GM12872 (cell line): ENCODE measurements at regions not wholly inside any gene's neighbourhood (a gene's known extent, or its start where the extent isn't known, plus 50 kb on each side); places are given as distances from the start of the nearest gene placed in this dataset.

Source experiments
- TF ChIP-seq, protein P1 (sequence below): IDR thresholded peaks from 3 replicates; pipeline ENCODE4 v1.5.1; 2011; ENCODE audit warnings: low read depth, mild to moderate bottlenecking, low read length, moderate library complexity; ENCODE audit not compliant: insufficient read depth

- TF ChIP-seq, protein P1, sequence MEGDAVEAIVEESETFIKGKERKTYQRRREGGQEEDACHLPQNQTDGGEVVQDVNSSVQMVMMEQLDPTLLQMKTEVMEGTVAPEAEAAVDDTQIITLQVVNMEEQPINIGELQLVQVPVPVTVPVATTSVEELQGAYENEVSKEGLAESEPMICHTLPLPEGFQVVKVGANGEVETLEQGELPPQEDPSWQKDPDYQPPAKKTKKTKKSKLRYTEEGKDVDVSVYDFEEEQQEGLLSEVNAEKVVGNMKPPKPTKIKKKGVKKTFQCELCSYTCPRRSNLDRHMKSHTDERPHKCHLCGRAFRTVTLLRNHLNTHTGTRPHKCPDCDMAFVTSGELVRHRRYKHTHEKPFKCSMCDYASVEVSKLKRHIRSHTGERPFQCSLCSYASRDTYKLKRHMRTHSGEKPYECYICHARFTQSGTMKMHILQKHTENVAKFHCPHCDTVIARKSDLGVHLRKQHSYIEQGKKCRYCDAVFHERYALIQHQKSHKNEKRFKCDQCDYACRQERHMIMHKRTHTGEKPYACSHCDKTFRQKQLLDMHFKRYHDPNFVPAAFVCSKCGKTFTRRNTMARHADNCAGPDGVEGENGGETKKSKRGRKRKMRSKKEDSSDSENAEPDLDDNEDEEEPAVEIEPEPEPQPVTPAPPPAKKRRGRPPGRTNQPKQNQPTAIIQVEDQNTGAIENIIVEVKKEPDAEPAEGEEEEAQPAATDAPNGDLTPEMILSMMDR = no peak
Observed at GRCh38 chr4:14864365-14865030, 137.8 kb upstream of the CPEB2 start.

GRCh38 chr4:14865031-14865366 is 137.3 kb upstream of the CPEB2 start:
- TF ChIP-seq, protein P1 = no peak

GRCh38 chr4:14865804-14866203 is 136.5 kb upstream of the CPEB2 start:
- TF ChIP-seq, protein P1 = no peak

GRCh38 chr4:14867847-14868246 is 134.4 kb upstream of the CPEB2 start:
- TF ChIP-seq, protein P1 = no peak

DNA sequence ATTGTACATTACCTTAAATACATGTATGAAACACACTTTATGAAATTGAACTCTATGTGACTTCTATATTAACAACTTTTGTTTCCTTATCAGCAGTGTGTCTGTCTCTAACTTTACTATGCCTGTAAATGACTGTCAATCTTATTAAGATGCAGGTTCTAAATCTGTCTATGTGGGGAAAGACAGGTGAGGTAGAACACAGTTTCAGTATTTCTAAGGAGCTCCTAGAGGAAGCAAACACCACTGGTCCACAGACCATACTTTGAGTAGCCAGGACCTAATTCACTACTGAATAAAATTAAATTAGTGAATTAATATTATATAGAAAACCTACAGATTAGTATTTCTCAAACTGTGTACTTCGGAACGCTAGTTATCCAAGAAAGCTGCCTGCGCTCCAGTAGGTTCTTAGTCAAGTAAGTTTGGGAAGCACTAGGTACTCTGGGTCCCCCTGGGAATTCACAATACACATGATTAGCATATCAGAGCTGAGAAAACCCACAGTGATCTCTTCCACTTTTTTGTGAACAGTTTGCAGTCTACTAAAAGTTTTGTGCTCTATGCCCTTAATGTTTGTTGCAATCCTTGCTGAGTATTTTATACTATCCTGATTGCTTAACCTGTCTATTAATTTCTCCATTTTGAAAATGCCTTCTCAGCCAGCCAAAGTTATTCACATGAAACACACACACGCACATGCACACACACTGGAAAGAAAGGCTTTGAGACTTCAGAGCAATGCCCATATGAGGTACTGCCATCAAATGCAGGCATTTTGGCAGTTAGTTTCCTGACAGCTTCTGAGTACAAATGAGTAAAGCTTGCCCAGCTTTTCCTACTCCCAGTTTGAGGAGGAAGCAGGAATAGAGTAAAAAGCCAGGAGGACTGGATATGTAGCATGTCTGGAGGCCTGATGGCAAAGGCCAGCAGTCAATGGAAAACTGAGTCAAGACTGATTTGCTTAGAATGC is 133.6 kb upstream of the CPEB2 start:
- TF ChIP-seq, protein P1 = no peak

DNA sequence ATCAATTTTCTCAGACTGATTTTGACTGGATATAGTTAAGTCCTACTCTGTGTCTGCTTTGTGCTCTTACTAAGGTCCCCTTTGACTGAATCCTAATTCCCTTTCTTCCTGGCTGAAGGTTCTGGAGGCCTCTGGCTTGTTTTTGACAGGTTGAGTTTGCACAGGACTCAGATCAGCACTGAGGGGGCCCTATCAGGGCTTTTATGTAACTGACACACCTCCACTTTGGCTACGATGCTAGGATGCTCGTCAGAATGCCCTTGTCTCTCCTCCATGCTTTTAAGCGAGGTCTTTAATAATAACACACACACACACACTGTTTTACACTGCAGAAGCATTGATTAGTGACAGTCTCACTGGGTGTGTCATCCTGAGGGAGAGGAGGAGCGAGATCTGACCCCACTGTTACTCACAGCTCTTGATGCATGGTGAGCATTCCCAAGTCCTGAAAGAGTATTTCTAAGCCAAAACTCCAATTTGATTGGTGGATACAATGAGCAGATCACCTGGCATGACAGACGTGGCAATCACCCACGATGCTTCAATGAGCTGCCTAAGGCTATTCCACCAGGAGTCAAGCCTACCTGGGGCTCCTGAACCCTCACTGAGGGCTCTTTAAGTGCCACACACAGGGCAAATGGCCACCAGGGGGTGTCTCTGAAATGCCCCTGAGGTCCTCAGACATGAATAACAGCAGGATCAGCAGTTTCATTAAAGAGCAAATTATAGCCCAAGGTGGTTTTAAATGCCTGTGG is 130.4 kb upstream of the CPEB2 start:
- TF ChIP-seq, protein P1 = peak; percentile 59

DNA sequence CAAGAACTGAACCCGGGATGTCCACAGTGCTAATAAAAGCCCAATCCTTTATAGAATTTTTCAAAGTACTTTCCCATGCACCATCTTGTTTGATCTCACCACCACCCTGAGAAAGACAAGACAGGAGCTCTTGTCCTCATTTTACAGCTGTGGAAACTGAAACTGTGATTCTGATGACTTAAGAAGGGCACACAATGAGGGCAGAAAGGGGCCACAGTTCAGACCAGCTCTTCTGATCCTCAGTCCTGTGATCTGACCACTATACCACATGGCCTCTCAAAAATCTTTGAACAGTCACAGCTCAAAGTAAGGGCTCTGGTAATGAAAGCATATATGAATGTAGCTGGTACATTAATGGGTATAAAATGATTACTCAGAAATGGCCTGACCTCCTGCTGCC is 127.3 kb upstream of the CPEB2 start:
- TF ChIP-seq, protein P1 = no peak
